Lower leg skin (tissue), 3 donors: ENCODE measurements at regions not wholly inside any gene's neighbourhood (a gene's known extent, or its start where the extent isn't known, plus 50 kb on each side); places are given as distances from the start of the nearest gene placed in this dataset.

Experiments used
- POLR2A ChIP-seq, 2 donors: fragments of 450-650 bp; IDR thresholded peaks; one replicate each; pipeline ENCODE4 v1.6.1; 2016 to 2017; ENCODE audit warnings: antibody characterized with exemption in 2 of 2, mild to moderate bottlenecking in 1 of 2, moderate library complexity in 1 of 2
- TF ChIP-seq, protein P1 (sequence below), 3 donors: fragments of 450-650 bp; IDR thresholded peaks; one replicate each; pipeline ENCODE4 v1.5.1; 2016; ENCODE audit warnings: antibody characterized with exemption in 3 of 3, mild to moderate bottlenecking in 3 of 3, moderate library complexity in 2 of 3

- TF ChIP-seq, protein P1, sequence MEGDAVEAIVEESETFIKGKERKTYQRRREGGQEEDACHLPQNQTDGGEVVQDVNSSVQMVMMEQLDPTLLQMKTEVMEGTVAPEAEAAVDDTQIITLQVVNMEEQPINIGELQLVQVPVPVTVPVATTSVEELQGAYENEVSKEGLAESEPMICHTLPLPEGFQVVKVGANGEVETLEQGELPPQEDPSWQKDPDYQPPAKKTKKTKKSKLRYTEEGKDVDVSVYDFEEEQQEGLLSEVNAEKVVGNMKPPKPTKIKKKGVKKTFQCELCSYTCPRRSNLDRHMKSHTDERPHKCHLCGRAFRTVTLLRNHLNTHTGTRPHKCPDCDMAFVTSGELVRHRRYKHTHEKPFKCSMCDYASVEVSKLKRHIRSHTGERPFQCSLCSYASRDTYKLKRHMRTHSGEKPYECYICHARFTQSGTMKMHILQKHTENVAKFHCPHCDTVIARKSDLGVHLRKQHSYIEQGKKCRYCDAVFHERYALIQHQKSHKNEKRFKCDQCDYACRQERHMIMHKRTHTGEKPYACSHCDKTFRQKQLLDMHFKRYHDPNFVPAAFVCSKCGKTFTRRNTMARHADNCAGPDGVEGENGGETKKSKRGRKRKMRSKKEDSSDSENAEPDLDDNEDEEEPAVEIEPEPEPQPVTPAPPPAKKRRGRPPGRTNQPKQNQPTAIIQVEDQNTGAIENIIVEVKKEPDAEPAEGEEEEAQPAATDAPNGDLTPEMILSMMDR (IDR thresholded peaks at IDR 0.05), result no peak
- no peak for TF ChIP-seq POLR2A (IDR thresholded peaks at IDR 0.05)
Observed at GRCh38 chr16:73378471-73378870, 330.5 kb upstream of the ZFHX3 start.
